SJCRH30 (cell line): ENCODE measurements at regions not wholly inside any gene's neighbourhood (a gene's known extent, or its start where the extent isn't known, plus 50 kb on each side); places are given as distances from the start of the nearest gene placed in this dataset.

Experiments
- DNase-seq, 2 experiments: peaks; one replicate each; pipeline ENCODE4 v3.0.0-alpha.2; 2015 to 2020
- H3K27ac ChIP-seq: fragments of 250-450 bp; sonication (Bioruptor Pico); 2 replicates; pipeline ENCODE4 v1.5.1; 2020; ENCODE audit warnings: mild to moderate bottlenecking, moderate library complexity
- H3K27me3 ChIP-seq: fragments of 250-450 bp; sonication (Bioruptor Pico); 2 replicates; pipeline ENCODE4 v1.5.1; 2020; ENCODE audit warnings: mild to moderate bottlenecking, moderate library complexity
- H3K36me3 ChIP-seq: fragments of 250-450 bp; sonication (Bioruptor Pico); 2 replicates; pipeline ENCODE4 v1.5.1; 2020; ENCODE audit warnings: mild to moderate bottlenecking, moderate library complexity
- H3K4me1 ChIP-seq: fragments of 250-450 bp; sonication (Bioruptor Pico); 2 replicates; pipeline ENCODE4 v1.5.1; 2020; ENCODE audit warnings: mild to moderate bottlenecking, moderate library complexity
- H3K4me3 ChIP-seq: fragments of 250-450 bp; sonication (Bioruptor Pico); 2 replicates; pipeline ENCODE4 v1.5.1; 2020; ENCODE audit warnings: mild to moderate bottlenecking, moderate library complexity
- H3K9me3 ChIP-seq: fragments of 250-450 bp; sonication (Bioruptor Pico); replicated peaks from 2 replicates; pipeline ENCODE4 v1.5.1; 2020; ENCODE audit warnings: mild to moderate bottlenecking, moderate library complexity

- Histone ChIP-seq H3K36me3 (no peaks in the 10 kb centered on the region), H3K27me3 (no peaks in the 10 kb centered on the region), H3K27ac (no peak overlapping the region), H3K4me3 (no peak overlapping the region), H3K9me3 (no peaks in the 10 kb centered on the region), H3K4me1 (peaks cover 7% of the 10 kb centered on the region)
- DNase-seq, result no peak
Measured at GRCh38 chr11:112826788-112827187, 134.4 kb upstream of the NCAM1 start.

GRCh38 chr11:112828421-112828820 lies 132.8 kb upstream of the NCAM1 start:
- Histone ChIP-seq H3K4me1 (peaks cover under 1% of the 10 kb centered on the region), H3K4me3 (no peak overlapping the region)
- no peak for DNase-seq

GRCh38 chr11:112829971-112830654 lies 131.1 kb upstream of the NCAM1 start:
- Histone ChIP-seq H3K36me3 (no peaks in the 10 kb centered on the region), H3K27ac (no peak overlapping the region)
- DNase-seq, result no peak

More at GRCh38 chr11:112828421-112828820, 132.8 kb upstream of the NCAM1 start:
- H3K27me3 ChIP-seq, result no peaks in the 10 kb centered on the region
- H3K36me3 ChIP-seq, result no peaks in the 10 kb centered on the region
- no peak overlapping the region for H3K27ac ChIP-seq
- H3K9me3 ChIP-seq, result no peaks in the 10 kb centered on the region

GRCh38 chr11:112831041-112831440 lies 130.2 kb upstream of the NCAM1 start:
- H3K36me3 ChIP-seq, result no peaks in the 10 kb centered on the region
- no peaks in the 10 kb centered on the region for H3K9me3 ChIP-seq
- no peak overlapping the region for H3K4me3 ChIP-seq
- DNase-seq, result no peak
- no peak overlapping the region for H3K27ac ChIP-seq
- H3K4me1 ChIP-seq, result no peaks in the 10 kb centered on the region; the same call in none of the 2 replicates
- no peaks in the 10 kb centered on the region for H3K27me3 ChIP-seq

More at GRCh38 chr11:112829971-112830654, 131.1 kb upstream of the NCAM1 start:
- no peak overlapping the region for H3K4me3 ChIP-seq
- H3K27me3 ChIP-seq, result no peaks in the 10 kb centered on the region
- H3K4me1 ChIP-seq, result no peaks in the 10 kb centered on the region; the same call in none of the 2 replicates
- H3K9me3 ChIP-seq, result no peaks in the 10 kb centered on the region

GRCh38 chr11:112831969-112832766 lies 129.1 kb upstream of the NCAM1 start:
- Histone ChIP-seq H3K4me3 (no peak overlapping the region), H3K9me3 (no peaks in the 10 kb centered on the region), H3K27ac (no peak overlapping the region), H3K4me1 (no peaks in the 10 kb centered on the region; the same call in 1 of the 2 replicates), H3K27me3 (no peaks in the 10 kb centered on the region), H3K36me3 (no peaks in the 10 kb centered on the region)
- DNase-seq, result no peak

GRCh38 chr11:112834277-112834755 lies 126.9 kb upstream of the NCAM1 start:
- Histone ChIP-seq H3K9me3 (no peaks in the 10 kb centered on the region), H3K27me3 (no peaks in the 10 kb centered on the region), H3K27ac (no peak overlapping the region), H3K4me3 (no peak overlapping the region), H3K36me3 (no peaks in the 10 kb centered on the region), H3K4me1 (no peaks in the 10 kb centered on the region; the same call in 1 of the 2 replicates)
- DNase-seq, result no peak

GRCh38 chr11:112835591-112836255 lies 125.5 kb upstream of the NCAM1 start:
- H3K27me3 ChIP-seq, result no peaks in the 10 kb centered on the region
- H3K27ac ChIP-seq, result no peak overlapping the region
- H3K36me3 ChIP-seq, result no peaks in the 10 kb centered on the region
- H3K9me3 ChIP-seq, result no peaks in the 10 kb centered on the region
- no peak overlapping the region for H3K4me3 ChIP-seq
- H3K4me1 ChIP-seq, result no peaks in the 10 kb centered on the region; the same call in 1 of the 2 replicates
- peak; percentile 11 to 33 for DNase-seq

- DNase-seq, result no peak
- H3K27ac ChIP-seq, result no peak overlapping the region
- H3K4me1 ChIP-seq, result no peaks in the 10 kb centered on the region; the same call in 1 of the 2 replicates
- no peaks in the 10 kb centered on the region for H3K36me3 ChIP-seq
- H3K27me3 ChIP-seq, result no peaks in the 10 kb centered on the region
- no peaks in the 10 kb centered on the region for H3K9me3 ChIP-seq
- no peak overlapping the region for H3K4me3 ChIP-seq
Measured at GRCh38 chr11:112836256-112836602, 125.0 kb upstream of the NCAM1 start.

GRCh38 chr11:112837162-112837826 lies 123.9 kb upstream of the NCAM1 start:
- Histone ChIP-seq H3K27ac (no peak overlapping the region), H3K36me3 (no peaks in the 10 kb centered on the region), H3K4me1 (no peaks in the 10 kb centered on the region; the same call in 1 of the 2 replicates), H3K9me3 (no peaks in the 10 kb centered on the region), H3K4me3 (no peak overlapping the region), H3K27me3 (no peaks in the 10 kb centered on the region)
- DNase-seq, result no peak

GRCh38 chr11:112839051-112839450 lies 122.2 kb upstream of the NCAM1 start:
- no peak overlapping the region for H3K4me3 ChIP-seq
- DNase-seq, result no peak
- no peaks in the 10 kb centered on the region for H3K36me3 ChIP-seq
- H3K27ac ChIP-seq, result no peak overlapping the region
- H3K4me1 ChIP-seq, result peaks cover 2% of the 10 kb centered on the region
- no peaks in the 10 kb centered on the region for H3K27me3 ChIP-seq
- no peaks in the 10 kb centered on the region for H3K9me3 ChIP-seq

- no peak for DNase-seq
- H3K36me3 ChIP-seq, result no peaks in the 10 kb centered on the region
- H3K4me3 ChIP-seq, result no peak overlapping the region
- no peaks in the 10 kb centered on the region for H3K27me3 ChIP-seq
- no peak overlapping the region for H3K27ac ChIP-seq
- peaks cover 10% of the 10 kb centered on the region for H3K4me1 ChIP-seq
- no peaks in the 10 kb centered on the region for H3K9me3 ChIP-seq
Measured at GRCh38 chr11:112841729-112842128, 119.5 kb upstream of the NCAM1 start.

- no peaks in the 10 kb centered on the region for H3K9me3 ChIP-seq
- no peak overlapping the region for H3K4me3 ChIP-seq
- H3K27ac ChIP-seq, result no peak overlapping the region
- no peak for DNase-seq
- peaks cover 10% of the 10 kb centered on the region for H3K4me1 ChIP-seq
- H3K27me3 ChIP-seq, result no peaks in the 10 kb centered on the region
- H3K36me3 ChIP-seq, result no peaks in the 10 kb centered on the region
Measured at GRCh38 chr11:112842151-112842550, 119.1 kb upstream of the NCAM1 start.

- H3K36me3 ChIP-seq, result no peaks in the 10 kb centered on the region
- H3K27me3 ChIP-seq, result no peaks in the 10 kb centered on the region
- H3K27ac ChIP-seq, result peak overlapping the region; percentile 46
- H3K4me3 ChIP-seq, result no peak overlapping the region
- H3K9me3 ChIP-seq, result no peaks in the 10 kb centered on the region
- H3K4me1 ChIP-seq, result peaks cover 10% of the 10 kb centered on the region
- DNase-seq, result peak; percentile 17 to 26
Measured at GRCh38 chr11:112844517-112844916, 116.7 kb upstream of the NCAM1 start.

GRCh38 chr11:112847568-112847967 lies 113.7 kb upstream of the NCAM1 start:
- Histone ChIP-seq H3K4me3 (no peak overlapping the region), H3K36me3 (no peaks in the 10 kb centered on the region), H3K9me3 (no peaks in the 10 kb centered on the region), H3K27me3 (no peaks in the 10 kb centered on the region), H3K27ac (no peak overlapping the region), H3K4me1 (peaks cover 10% of the 10 kb centered on the region)
- no peak for DNase-seq
